ENCODE measurements at regions not wholly inside any gene's neighbourhood (a gene's known extent, or its start where the extent isn't known, plus 50 kb on each side); places are given as distances from the start of the nearest gene placed in this dataset.

GRCh38 chr16:55251151-55251550 is 72.9 kb upstream of the IRX6 start:
- TF ChIP-seq POLR2A (IDR thresholded peaks at IDR 0.05) (no peak), CTCF (IDR thresholded peaks at IDR 0.05) (no peak)
